ENCODE measurements at regions not wholly inside any gene's neighbourhood (a gene's known extent, or its start where the extent isn't known, plus 50 kb on each side); places are given as distances from the start of the nearest gene placed in this dataset.
"Not testable (repeated sequence)": the region's sequence is repeated elsewhere in the genome, so short reads cannot be mapped to it uniquely, and the experiment has no call there.

DNA sequence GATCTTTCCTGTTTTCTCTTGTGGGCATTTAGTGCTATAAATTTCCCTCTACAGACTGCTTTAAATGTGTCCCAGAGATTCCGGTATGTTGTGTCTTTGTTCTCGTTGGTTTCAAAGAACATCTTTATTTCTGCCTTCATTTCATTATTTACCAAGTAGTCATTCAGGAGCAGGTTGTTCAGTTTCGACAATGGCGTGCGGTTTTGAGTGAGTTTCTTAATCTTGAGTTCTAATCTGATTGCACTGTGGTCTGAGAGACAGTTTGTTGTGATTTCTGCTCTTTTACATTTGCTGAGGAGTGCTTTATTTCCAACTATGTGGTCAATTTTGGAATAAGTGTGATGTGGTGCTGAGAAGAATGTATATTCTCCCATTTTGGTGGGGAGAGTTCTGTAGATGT lies 535.7 kb upstream of the RGMB start:
- DNase-seq: not testable (repeated sequence)

DNA sequence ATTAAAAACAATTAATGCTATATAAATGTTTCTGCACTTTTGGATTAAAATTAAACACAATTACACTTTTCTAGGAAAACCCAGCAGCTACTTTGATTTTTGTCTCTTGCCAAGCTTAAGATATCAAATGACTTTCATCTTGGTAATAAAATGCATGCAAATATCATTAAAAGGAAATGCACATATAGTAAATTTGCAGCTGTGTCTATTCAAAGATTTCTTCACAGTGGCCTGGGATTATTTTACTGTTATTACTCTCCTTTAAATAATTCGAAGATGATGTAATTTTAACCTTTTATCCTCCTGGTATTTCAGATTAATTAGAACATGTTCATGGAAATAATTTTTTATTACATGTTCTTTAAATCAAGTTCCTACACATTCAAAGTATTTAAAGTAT lies 529.5 kb upstream of the RGMB start:
- DNase-seq: no peak

DNA sequence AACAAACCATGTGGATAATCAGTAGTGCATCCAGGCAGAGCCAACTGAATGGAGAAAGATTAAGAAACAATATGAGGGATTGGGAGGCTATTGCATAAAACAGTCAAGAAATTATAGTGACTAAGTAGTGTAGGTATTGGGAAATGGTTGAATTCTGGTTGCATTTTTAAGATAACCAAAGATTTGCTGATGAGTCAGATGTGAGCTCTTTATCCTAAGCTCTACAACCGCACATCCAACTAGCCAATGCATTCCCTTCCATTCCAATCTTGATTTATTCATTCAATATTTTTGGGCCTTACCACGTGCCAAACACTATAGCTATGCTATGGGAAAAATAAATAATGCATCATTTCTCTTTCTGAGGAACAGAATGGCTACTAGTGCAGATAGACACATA lies 524.5 kb upstream of the RGMB start:
- DNase-seq: no peak

DNA sequence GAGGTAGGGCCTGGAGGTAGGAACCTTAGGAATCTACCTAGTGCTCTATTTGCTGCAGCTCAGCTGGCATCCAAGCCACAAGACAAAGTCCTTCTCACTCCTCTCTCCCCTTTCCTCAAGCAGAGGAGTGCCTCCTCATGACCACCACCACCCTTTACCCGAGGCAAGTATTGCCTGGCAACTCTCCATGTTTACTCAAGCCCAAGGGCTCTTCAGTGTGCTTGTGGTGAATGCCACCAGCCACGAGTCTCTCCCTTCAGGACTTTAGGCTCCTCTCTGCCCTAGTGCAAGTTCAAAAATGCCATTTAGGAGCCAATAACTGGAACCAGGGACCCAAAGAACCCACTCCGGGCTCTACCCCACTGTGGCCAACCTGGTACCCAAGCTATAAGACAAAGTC lies 514.5 kb upstream of the RGMB start:
- DNase-seq: no peak

DNA sequence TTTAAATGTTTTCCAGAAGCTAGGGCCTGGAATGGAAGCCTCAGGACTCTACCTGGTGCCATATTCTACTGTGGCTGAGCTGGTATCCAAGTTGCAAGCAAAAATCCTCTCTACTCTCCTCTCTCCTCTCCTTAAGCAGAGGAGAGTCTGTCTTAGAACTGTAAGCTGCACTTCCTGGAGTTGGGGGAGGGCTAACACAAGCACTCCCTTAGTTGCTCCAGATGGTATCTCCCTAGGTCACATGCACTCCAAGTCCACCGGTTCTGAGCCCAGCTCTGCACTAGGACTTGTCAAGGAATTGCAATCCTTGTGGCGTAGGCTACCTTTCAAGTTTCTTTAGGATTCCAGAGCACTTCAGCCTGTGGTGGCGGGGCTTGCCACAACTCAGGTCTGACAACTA lies 513.9 kb upstream of the RGMB start:
- DNase-seq: no peak

DNA sequence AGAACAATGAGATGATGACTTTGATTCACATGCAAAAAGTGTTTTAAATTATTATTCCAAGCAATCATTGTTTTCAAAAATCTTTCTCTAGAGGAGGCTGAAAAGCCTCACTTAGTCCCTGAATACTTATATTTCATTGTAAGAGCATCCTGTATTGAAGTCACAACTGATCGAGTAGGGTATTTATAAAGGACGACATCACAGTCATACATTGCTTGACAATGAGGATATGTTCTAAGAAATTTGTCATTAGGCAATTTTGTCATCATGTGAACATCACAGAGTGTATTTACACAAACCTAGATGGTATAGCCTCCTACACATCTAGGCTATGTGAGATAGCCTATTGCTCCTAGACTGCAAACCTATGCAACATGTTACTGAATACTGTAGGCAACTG lies 510.4 kb upstream of the RGMB start:
- DNase-seq: no peak

DNA sequence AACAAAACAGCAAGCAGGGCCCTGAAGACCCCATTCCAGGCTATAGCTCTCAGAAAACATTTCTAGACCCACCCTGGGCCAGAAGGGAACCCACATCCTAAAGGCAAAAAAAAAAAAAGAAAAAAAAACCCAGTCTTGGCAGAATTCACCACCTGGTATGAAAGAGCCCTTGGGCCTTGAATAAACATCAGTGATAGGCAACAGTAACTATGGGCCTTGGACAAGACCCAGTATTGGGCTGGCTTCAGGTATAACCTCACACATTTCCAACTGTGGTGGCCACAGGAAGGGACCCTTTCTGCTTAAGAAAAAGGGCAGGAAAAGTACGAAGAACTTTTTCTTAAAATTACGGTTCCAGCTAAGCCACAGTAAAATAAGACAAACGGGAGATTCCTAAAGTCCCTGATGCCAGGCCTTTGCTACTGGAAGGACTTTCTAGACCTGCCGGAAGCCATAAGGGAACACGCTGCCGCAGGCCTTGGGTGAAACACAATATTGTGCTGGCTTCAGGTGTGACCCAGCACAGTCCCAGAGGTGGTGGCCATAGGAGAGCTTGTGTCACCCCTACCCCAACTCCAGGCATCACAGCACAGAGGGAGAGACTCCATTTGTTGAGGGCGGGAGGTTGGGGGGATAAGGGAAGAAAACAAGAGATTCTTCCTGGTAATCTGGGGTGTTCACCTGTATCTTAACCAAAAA lies 505.2 kb upstream of the RGMB start:
- no peak for DNase-seq

DNA sequence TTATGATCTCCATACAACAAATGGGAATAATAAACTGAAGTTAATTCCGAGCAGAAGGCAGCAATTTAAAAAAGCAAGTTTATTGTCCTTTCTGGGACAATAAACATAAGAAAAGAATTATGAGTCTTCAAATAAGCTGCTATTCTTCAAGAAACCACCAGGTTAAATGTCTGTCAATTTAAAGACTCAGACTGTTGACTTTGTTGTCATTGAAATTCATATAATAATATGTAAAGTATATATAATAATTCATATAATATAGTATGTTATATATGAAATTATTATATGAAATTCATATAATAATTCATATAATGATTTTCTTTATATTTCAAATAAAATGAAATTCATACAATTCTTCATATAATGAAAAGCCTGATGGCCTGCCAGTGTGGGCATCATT lies 497.5 kb upstream of the RGMB start:
- DNase-seq: no peak

DNA sequence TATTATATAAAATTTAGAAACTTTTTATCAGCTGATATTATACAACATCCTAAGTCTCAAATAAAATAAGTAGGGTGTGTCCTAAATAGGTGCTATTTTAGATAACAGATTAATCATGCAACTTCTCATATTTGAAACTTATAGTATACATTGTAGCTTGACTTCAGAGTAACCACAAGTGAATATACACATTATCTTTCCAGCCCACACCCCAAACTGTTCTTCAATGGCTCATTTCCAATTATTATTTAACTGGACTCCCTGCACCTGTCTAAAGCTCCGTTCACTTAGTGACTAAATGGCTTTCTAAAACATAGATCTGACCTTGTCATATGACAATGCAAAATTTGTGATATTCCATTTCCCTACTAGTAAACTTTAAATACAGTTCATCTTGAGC lies 490.9 kb upstream of the RGMB start:
- DNase-seq: no peak

DNA sequence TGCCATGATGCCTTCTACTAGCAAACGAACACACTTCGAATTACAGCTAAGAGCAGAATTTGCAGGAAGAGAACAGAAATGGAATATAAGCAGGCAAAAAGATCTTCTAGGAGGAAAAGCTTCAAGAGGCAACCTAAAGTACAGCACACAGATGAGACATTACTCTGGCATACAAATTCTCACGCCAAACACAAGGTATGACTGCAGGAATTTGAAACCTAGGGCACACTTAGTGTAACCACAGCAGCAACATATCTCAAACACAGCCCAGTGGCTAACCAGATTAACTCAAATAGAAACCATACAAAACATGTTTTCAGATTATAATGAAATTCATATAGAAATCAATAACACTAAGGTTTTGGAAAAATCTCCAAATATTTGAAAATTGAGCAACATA lies 481.0 kb upstream of the RGMB start:
- no peak for DNase-seq

DNA sequence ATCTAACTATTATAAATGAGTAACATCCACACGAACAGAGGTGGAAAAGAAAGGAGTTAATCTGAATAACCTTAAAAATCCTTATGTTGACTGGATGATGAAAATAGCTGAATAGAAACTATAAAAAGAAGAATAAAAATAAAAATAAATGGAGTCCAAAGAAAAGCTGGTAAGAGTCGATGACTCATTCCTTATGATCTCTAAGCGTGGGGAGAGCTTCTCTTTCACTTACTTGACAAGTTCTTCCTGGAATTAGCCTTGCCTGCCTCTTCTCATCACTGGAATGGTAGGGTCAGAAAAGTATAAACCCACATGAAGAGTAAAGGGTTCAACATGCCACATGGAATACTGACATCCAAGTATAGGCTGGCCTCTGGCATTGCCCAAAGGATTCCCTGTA lies 477.0 kb upstream of the RGMB start:
- DNase-seq: no peak

DNA sequence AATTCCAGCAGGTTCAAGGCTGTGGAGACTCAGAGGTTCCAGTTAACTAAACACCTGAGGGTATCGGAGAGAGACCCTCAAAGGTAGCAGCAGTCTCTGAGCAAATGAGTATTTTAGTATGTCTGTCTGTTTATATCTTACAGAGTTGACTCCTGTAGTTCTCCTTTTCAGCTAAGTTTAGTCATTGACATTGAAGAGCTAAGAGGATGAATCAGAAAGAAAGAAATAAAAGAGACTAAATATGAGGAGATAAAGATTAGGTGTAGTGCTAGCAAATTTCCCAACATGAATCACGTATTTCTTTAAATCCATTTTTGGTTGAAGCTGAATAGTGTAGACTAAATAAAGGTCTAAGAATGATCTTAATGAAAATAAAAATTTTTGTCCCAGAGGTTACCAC lies 474.0 kb upstream of the RGMB start:
- no peak for DNase-seq

DNA sequence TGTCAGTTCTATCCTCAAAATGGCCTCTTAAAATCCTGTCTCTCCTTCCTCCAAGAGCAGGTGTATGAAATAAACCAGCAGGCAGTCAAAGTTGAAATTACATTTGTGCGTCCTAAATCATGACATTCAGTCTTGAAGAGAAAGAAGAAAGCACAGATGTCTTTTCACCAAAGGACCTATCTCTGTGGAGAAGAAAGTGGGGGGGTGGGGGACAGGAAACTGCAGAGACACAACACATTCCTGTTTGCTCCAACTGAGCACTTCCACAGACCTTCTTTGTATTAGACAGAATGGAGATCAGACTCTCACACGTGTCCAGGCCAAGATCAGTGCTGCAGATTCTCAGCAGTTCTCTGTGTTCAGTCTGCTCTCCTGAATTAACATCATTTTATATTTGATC lies 471.9 kb upstream of the RGMB start:
- no peak for DNase-seq

DNA sequence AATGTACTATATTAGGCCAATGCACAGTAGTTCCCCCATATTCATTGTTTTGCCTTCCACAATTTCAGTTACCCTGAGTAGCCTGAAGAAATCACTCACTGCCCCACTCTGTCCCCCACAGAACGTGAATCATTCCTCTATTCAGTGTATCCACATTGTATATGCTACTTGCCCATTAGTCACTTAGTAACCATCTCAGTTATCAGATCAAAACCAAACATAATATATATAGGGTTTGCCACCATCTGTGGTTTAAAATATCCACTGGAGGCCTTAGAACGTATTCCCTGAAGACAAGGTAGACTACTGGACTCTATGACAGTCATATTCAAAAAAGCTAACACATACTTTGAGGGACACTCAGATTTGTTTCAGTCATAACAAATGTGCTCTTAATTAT lies 465.7 kb upstream of the RGMB start:
- DNase-seq: no peak

DNA sequence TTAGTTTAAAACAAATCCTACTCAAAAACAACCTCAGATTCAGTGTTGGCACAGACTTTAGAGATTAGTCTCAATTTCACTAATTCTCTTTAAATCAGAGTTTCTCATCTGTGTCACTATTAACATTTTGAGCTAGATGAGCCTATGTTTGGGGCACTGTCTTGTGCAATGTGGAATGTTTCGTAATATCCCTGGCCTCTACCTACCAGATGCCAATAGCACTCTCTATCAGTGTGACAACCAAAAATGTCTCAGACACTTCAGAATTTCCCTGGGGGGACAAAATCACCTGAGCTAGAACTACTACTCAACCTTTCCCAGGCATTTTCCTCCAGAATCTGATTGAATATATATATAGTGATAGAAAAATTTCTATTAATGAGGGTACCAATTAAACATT lies 465.2 kb upstream of the RGMB start:
- DNase-seq: no peak

DNA sequence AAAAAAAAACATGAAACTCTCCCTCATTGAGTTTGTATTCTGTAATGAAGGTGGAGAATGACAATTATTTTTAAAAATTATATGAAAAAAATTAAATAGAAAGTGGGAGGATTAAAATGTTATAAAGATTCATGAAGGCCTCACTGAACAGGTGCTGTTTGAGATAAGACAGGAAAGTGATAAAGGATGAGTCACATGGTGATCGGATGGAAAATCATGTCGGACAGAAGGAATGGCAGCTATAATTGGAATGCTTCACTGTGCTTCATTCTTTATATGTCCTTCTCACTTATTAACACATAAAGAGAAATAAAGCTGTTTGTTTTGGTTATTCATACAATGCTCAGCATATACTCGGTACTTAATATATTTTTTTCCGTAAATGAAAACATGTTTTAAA lies 464.5 kb upstream of the RGMB start:
- DNase-seq: no peak

DNA sequence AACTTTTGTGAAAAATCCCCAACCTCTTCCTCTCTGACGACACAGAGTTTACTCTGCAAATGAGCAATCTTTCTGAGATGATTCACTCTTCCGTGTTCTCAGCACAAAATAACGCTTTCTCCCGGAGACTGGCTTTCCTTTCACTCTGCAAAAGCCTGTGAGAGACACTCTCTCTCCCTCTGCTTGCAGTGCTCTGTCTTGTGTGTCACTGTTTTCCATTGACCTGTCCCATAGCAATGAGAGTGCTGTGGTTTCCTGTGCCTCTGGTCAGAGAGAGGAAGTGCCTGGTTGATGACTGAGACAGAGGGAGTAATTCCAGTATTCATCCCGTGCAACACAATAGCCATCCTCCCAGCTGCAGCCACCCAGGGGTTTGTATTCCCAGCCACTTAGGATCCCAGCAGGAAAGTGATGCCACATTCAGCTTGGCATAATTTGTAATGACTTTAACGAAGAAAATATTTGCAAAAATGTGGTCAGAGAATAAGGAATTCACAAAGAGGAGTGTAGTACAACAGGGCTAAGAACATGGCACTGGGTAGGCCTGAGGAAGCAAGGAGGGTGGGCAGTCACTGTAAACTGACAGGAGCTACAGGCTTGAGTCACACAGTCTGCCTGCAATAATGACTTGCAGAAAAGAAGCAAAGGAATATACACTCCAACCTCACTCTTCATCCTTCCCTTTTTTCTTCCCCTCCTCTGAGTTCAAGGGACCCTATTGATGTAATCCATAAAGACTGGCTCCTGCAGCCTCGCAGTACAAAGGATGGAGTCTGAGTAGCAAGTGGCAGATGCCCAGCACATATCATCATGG lies 463.5 kb upstream of the RGMB start:
- DNase-seq: no peak

DNA sequence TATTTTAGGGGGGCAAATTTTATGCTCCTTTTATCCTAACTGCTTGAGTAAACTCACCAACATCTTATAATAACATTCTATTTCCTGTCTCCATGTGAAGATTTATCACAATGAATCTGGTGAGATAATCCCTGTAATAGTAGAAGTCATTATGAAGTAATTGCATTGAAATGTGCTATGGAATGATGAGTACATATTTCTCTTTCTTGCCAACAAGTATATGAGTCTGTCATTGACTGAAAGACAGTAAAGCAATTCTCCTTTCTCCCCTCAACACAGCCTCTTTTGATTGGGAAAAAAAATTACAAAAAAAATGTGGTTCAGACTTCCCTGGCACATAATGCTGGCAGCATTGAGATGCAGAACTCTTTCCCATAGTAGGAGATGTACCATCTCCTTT lies 459.2 kb upstream of the RGMB start:
- DNase-seq: no peak

DNA sequence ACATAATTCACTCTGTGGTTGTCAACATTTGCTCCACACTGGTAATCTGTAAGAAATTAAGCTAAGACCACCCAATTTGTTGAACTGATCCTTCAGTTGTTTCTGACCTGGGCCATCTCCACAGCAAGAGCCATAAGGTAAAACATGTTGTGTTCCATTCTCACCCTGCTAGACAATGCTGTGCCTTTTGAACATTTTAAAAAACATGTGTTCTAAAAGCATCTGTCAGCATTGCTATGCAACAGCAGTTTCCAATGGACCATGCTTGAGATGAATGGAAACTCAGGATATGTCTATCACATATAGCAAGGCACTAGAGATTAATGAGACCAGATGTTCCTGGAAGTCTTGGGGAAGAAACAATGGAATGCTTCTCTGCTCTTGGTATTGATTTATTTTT lies 455.1 kb upstream of the RGMB start:
- DNase-seq: no peak

DNA sequence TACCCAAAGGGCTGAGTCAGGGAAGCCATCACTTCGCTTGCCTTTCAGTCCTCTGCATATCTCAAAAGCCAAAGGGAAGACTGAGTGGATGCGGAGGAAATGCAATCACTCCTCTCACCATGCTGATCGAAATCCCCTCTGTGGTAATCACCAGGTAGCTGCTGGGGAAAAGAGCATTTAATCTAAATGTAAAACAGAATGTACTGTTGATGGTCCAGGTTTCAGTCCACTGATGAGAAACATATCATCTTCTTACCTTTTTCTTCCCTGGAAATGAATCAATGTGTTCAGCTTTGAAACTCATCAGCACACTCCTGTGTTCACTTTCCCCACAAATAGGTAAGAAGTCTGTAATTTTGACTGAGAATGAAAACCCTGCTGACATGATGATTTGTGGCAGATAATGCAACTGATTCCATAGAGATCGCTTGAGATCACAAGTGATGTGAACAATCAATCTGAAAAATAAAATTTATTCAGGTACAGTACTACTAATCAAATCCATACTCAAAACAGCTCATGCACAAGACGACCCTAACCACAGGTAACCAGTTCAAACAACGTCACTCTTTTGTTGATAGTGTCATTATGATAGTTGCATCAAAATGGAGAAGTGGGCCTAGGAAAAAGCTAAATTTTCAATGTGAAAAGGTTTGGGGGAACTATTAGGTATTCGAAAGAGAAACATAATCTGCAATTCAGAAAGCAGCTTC lies 454.0 kb upstream of the RGMB start:
- DNase-seq: no peak

DNA sequence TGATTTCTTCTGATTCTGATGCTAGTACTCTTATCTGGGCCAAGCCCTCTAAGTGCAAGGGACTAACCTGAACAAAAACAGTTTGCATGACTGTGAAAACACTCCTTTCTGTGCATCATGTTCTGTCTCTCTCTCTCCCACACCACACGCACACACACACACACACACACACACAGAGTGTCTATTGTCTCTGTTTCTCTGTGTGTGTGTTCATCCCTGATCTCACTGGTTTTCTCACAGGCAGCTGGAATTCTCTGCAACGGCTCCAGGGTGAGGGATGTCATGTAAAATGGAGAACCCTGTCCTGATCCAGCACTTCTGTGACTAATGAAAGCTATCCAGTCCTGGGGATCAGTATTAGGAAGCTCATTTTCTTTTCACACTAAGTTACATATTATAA lies 453.1 kb upstream of the RGMB start:
- no peak for DNase-seq

DNA sequence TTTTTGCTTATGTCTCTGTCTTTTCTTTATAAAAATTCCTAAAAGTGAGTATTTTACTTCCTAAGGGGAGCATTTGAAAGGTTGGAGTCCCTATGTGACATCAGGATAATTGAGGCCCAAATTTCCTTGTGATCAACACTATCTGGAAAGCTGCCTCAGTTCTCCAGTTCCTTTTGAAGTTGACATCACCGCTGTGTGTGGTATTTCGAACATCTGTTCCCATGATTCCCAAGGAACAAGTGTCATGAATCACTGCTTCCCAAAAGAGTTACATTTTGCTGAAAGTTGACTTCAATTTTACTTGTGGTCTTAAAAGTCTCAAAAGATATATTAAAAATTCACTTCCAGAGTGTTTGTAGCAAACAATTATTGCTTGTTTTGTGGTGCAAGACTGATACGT lies 452.1 kb upstream of the RGMB start:
- no peak for DNase-seq

DNA sequence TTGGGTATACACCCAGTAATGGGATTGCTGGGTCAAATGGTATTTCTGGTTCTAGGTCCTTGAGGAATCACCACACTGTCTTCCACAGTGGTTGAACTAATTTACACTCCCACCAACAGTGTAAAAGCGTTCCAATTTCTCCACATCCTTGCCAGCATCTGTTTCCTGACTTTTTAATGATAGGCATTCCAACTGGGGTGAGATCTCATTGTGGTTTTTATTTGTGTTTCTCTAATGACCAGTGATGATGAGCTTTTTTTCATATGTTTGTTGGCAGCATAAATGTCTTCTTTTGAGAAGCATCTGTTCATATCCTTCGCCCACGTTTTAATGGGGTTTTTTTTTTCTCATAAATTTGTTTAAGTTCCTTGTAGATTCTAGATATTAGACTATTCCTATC lies 448.3 kb upstream of the RGMB start:
- DNase-seq: not testable (repeated sequence)

DNA sequence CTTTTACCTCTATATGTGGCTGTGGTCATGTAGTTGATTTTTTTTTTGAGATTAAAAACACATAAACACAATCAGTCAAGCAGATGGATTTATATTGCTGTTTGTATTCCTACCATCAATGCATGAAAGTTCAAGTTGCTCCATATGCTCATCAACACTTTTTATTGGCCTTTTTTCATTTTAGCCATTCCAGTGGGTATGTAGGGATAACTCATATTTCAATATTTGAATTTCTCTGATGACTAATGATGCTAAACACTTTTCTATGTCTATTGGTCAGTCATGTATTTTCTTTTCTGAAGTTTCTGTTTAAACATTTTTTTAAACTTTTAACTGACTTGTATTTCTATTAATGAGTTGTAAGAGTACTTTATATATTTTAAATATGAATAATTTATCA lies 445.4 kb upstream of the RGMB start:
- no peak for DNase-seq
